Stimulated activated CD8-positive, alpha-beta memory T cell treated with anti-CD3 and anti-CD28 coated beads, Interleukin-4, amount 100 ng/mL, for 4 hours (primary cell): ENCODE measurements at regions not wholly inside any gene's neighbourhood (a gene's known extent, or its start where the extent isn't known, plus 50 kb on each side); places are given as distances from the start of the nearest gene placed in this dataset.

ENCODE experiments used
- DNase-seq, 2 donors: peaks; one replicate each; pipeline ENCODE4 v3.0.0-alpha.2; 2020; ENCODE audit warnings: low read depth in 2 of 2, low spot score in 1 of 2

- no peak for DNase-seq
Observed at GRCh38 chr3:182544542-182544941, 248.8 kb upstream of the ATP11B start.

GRCh38 chr3:182562274-182562673 lies 231.0 kb upstream of the ATP11B start:
- no peak for DNase-seq

GRCh38 chr3:182565916-182566796 lies 227.1 kb upstream of the ATP11B start:
- no peak for DNase-seq

GRCh38 chr3:182567700-182568099 lies 225.6 kb upstream of the ATP11B start:
- no peak for DNase-seq

- no peak for DNase-seq
Observed at GRCh38 chr3:182568261-182568660, 225.0 kb upstream of the ATP11B start.

GRCh38 chr3:182568876-182569275 lies 224.4 kb upstream of the ATP11B start:
- no peak for DNase-seq

- DNase-seq, result no peak
Observed at GRCh38 chr3:182570946-182571594, 222.2 kb upstream of the ATP11B start.

- DNase-seq, result no peak
Observed at GRCh38 chr3:182575941-182576340, 217.4 kb upstream of the ATP11B start.

GRCh38 chr3:182583545-182583944 lies 209.8 kb upstream of the ATP11B start:
- no peak for DNase-seq

GRCh38 chr3:182585532-182586150 lies 207.7 kb upstream of the ATP11B start:
- no peak for DNase-seq

GRCh38 chr3:182592747-182593146 lies 200.6 kb upstream of the ATP11B start:
- no peak for DNase-seq

GRCh38 chr3:182596676-182597410 lies 196.5 kb upstream of the ATP11B start:
- DNase-seq, result no peak

GRCh38 chr3:182597621-182598041 lies 195.7 kb upstream of the ATP11B start:
- no peak for DNase-seq

GRCh38 chr3:182601597-182601996 lies 191.7 kb upstream of the ATP11B start:
- no peak for DNase-seq

GRCh38 chr3:182603501-182603900 lies 189.8 kb upstream of the ATP11B start:
- no peak for DNase-seq

- DNase-seq, result no peak
Observed at GRCh38 chr3:182605882-182606611, 187.3 kb upstream of the ATP11B start.

- no peak for DNase-seq
Observed at GRCh38 chr3:182606905-182607504, 186.3 kb upstream of the ATP11B start.

GRCh38 chr3:182608832-182609231 lies 184.5 kb upstream of the ATP11B start:
- DNase-seq, result no peak

- DNase-seq, result no peak
Observed at GRCh38 chr3:182609575-182610156, 183.6 kb upstream of the ATP11B start.

GRCh38 chr3:182612332-182612731 lies 181.0 kb upstream of the ATP11B start:
- no peak for DNase-seq
